Glomerular visceral epithelial cell (primary cell): ENCODE measurements at regions not wholly inside any gene's neighbourhood (a gene's known extent, or its start where the extent isn't known, plus 50 kb on each side); places are given as distances from the start of the nearest gene placed in this dataset.
"Not testable (repeated sequence)": the region's sequence is repeated elsewhere in the genome, so short reads cannot be mapped to it uniquely, and the experiment has no call there.

Experiments used
- DNase-seq: peaks from one replicate; pipeline ENCODE4 v3.0.0-alpha.2; 2016; ENCODE audit errors: extremely low spot score

DNA sequence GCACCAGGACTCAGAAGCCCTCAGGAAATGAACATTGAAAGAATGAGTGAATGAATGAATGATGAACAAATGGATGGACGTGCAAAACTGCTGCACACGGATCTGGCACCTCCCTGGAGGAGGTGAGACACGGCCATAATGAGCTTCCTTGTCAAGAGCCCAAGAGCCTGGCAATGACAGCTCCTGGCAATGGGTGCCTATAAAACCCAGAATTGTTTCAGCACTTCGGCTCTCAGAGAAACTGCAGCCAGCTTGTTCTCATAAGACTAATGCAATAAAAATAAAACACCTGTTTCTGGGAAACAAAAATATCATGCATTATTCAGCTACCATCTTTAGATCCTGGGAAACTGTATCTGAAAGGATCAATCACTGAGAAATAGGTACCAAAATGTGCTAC lies 200.5 kb upstream of the SFSWAP start:
- DNase-seq, result no peak

DNA sequence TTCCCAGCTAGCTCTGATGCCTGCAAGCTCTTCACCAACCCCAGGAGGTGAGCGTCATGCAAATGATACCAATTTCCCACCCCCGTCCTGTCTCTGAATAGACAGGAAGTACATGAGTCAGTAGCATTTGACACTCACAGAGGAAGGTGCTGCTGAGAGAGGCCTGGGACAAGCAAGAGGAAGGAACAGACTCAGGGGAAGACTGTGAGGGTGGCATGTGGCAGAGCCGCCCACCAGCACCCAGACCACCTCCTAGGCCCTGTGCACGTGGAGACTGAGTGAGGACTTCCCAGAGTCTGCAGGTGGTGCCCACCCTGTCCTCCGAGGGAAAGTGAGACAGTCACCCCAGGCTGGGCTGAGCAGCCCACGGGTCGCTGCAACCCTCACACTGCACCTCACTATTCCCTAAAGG lies 199.5 kb upstream of the SFSWAP start:
- peak; percentile 4 for DNase-seq

DNA sequence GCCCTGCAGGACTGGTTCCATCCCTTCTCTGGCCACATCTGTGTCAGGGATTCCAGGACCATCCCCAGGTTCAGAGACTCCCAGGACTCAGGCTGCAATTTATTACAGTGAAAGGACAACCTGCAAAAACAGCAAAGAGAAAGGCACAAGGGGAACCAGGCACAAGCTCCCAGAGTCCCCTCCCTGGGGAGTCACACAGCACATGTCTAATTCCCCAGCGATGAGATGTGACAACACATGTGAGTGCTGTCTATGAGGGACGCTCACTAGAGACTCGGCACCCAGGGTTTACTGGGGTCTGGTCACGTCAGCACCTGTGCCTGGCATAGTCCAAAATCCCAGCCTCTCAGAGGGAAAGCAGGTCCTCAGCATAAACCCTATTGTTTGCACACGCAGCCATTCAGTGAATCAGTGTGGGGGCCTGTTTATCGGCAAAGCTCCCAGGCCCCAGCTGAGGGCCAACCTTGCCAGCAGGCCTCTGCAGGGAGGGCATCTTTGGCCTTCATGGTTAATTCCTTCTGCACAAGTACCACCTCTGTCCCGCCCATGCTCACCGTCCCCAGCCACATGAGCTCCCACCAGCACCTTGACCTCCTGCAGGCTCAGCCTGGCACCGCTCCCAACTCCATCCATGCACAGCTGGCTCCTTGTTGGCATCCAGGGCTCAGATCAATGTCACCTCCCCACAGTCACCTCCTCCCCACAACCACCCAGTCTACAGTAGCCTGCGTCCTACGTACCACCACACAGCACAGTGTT lies 198.9 kb upstream of the SFSWAP start:
- DNase-seq, result no peak

DNA sequence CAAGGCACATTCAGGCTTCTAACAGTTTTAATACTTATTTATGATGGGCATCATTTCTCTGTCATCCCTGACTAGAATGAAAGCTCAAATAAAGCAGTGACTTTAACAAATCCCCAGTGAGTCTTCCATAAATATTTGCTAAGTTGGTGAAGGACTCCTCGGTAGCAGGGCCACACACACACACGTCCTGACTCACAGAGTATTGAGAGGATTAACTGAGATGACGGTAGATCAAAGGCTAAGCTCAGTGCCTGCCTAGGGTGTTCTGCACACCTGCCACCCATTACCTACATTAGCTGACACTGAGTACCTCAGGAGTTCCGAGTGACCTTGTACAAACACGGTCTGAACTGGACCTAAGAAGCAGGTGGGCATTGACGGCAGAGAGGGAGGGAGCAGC lies 197.3 kb upstream of the SFSWAP start:
- DNase-seq, result no peak

DNA sequence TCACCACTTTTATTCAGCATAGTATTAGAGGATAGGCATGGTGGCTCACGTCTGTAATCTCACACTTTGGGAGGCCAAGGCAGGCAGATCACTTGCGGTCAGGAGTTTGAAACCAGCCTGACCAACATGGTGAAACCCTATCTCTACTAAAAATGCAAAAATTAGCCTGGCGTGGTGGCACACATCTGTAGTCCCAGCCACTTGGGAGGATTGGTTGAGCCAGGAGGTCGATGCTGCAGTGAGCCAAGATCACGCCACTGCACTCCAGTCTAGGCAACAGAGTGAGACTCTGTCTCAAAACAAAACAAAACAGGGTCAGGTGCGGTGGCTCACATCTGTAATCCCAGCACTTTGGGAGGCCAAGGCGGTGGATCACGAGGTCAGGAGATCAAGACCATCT lies 190.3 kb upstream of the SFSWAP start:
- not testable (repeated sequence) for DNase-seq

DNA sequence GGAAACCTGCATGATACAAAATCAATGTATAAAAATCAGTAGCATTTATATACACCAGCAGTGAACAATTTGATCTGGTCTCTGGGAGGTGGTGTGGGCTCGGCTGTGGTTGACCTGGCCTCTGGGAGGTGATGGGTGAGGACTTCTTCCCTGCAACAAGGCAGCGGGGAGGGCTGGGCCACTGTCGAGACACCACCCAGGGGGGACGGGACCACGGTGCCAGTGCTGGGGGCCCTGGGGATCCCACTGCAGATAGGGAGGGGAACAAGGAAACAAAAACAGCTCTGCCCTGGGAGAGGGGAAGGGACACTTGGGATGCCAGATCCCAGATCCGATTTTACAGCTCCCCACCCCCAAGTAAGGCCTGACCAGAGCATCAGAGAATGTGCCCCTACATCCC lies 189.6 kb upstream of the SFSWAP start:
- DNase-seq, result no peak

DNA sequence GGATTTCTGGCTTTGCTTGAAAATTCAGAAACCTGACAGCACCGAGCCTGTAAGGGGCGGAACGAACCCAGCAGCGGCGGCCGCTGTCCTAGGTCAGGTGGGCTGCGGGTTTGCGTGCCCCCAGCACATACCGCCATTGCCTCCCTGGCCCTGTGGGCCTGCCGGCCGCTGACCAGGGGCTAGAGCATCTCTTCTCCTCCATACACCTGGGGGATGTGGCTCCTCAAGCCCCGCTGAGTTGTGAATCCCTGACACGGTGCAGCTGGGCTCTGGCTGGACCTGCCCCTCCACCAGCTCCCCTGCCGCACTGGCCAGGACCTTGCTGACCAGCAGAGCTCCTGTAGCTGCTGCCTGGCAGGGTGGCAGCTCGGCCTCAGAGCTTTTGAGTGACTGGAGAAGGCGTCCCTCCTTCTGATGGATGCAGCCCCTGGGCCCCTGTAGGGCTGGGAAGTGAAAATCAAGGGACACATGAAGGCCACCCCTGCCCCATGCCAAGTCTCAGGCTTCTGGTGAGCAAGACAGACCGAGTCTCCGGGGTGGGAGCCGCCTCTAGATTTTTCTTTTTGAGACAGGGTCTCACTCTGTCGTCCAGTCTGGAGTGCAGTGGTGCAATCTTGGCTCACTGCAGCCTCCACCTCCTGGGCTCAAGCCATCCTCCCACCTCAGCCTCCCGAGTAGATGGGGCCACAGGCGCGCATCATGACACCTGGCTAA lies 184.9 kb upstream of the SFSWAP start:
- DNase-seq, result no peak

DNA sequence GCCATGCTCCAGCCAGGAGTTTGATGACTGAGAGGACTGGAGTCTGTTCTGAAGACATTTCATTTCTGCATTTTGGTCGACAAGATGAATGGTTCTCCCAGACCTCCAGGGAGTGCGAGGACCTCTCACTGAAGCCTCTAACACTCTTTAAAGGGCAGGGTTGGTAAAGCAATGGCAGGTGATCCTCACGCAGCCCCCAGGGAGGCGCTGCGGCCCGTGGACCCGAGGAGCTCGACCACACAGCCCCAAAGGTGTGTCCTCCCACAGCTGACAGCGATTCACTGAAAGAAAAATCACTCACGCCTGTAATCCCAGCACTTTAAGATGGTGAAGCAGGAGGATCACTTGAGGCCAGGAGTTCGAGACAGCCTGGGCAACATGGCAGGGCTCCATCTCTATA lies 183.8 kb upstream of the SFSWAP start:
- DNase-seq, result no peak

DNA sequence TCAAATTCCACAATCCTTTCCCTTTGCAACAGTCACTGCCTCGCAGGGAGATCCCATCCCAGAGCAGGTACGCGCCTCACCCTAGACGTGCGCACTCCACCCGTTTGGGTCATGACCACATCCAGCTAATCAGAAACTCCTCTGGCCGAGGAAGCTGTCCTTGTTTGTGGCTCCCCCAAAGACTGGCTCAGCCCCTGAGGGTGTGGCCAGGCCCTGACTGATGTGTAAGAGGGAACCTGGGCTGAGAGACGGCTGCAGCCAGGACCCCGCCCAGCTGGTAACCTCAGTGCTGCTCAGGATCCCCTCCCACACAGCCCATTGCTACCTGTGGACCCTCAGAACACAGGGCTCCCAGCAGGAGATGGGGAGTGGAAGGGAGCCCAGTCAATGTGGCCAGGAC lies 183.2 kb upstream of the SFSWAP start:
- DNase-seq, result no peak

DNA sequence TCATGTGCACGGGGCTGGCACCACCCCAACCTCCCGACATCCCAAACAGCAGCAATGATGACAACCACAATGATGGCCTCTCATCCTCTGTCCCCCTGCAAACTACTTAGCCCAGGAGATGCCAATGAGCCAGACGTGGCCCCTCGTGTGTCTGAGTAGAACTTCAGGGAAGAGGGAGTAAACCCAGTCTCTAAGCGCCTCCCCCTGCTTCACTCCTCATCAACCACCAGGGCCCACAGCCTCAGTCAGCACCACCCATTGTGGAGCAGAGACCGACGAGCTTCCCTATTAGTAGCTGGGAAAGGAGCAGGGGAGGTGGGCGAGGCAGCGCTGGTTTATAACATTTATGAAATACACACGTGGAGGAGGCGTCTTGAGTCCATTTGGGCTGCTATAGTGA lies 182.7 kb upstream of the SFSWAP start:
- DNase-seq, result no peak

DNA sequence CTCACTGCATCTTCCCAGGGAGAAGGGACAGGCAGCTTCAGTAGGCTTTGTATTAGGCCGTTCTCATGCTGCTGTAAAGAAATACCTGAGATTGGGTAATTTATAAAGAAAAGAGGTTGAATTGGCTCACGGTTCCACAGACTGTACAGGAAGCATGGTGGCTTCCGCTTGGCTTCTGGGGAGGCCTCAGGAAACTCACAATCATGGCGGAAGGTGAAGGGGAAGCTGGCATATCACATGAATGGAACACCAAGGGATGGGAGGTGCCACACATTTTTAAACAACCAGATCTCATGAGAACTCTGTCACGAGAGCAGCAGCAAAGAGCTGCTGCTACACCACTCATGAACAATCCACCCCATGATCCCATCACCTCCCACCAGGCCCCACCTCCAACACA lies 182.2 kb upstream of the SFSWAP start:
- DNase-seq, result no peak

DNA sequence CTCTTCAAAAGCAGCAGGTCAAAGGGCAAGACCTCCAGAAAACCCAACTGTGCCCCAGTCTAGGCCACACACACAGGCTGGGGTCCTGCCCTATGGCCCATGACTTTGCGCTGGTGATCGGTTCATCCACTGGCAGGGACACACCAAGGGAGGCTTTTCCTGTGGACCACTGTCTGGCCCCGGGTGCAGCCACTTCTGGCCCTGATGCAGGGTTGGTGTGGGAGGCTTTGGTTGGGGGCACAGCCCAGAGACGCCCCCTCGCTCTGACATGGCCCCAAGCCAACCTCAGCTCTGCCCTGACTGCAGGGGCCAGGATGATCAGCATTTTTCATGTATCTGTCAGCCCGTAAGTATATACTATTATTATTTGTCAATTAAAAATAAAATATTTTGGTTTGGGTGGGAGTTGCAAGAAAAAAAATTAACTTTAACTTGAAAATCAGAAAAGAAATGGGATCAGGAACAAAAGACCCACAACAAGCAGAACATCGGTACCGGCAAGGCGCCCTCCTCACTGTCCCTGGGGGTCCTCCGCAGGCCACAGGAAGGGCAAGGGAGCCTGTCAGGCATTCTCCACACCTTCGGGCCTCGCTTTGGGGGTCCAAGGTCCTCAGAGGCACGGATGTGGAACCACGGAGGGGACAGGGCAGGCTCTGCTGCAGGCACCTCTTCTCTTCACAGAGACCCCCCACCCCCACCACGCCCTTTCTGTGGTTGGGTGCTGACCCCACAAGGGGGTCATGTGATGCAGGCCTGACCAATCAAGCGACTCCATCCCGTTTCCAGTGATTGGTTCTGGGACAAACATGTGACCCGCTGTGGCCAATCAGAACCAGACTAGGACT lies 181.5 kb upstream of the SFSWAP start:
- DNase-seq, result no peak

DNA sequence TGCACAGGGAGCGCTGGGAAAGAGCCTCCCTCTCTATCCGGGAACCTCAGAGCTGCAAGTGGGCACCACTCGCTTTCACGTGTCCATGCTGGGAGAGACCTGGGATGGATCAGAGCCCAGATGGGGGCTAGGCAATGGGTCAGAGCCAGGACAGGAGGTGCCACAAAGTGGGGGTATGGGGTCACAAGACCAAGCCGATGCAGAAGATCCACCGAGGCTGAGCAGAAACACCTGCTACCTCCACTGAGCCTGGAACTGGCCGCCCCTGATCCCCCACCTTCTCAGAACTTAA lies 180.9 kb upstream of the SFSWAP start:
- no peak for DNase-seq

DNA sequence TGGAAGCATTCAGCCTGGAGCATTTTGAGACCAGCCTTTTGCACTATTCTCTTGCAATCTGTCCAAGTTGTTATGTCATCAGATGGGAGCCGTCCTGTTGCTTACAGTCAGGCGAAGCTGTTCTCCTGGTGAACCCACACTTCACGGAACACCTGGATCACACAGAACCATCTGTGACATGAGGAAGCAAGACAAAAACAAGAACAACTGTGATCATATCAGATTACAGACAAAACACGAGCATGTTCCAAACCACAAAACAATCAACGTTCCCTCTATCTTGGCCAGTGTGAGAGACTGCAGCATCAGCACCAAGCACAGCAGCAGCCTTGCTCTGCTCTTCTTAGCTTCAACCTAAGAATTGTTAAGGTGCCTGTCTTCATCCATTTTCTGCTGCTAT lies 180.5 kb upstream of the SFSWAP start:
- no peak for DNase-seq

DNA sequence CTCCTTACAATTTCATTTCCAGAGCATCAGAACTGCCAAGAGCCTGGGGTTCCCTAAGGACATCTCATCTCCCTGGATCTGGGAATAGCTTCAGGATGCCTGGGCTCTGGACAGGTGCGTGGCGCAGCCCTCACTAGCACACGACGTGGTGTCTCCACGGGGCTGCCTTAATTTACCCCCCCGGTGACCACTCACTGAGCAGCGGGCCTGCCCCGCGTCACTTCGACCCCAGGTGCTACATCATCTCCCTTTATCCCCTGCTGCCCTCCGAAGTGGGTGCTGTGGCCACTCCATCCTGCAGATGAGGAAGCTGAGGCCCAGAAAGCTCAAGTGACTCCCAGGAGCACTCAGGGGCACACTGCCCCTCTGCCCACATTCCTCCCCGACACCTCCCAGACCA lies 177.8 kb upstream of the SFSWAP start:
- no peak for DNase-seq

DNA sequence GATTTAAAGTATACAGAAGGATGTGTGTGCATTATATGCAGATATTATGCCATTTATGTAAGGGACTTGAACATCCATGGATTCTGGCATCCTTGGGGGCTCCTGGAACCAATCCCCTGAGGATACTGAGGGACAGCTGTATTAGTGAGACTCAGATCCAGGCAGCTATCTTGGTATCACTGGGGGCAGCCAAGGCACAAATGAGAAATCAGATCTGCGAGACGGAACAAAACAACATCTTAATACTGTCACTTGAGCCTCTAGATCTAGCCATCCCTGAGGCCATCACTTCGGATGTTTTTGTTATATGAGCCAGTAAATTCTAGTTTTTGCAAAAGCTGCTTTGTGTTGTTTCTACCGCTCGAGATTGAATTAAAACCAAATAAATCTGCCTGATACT lies 175.1 kb upstream of the SFSWAP start:
- DNase-seq, result no peak

DNA sequence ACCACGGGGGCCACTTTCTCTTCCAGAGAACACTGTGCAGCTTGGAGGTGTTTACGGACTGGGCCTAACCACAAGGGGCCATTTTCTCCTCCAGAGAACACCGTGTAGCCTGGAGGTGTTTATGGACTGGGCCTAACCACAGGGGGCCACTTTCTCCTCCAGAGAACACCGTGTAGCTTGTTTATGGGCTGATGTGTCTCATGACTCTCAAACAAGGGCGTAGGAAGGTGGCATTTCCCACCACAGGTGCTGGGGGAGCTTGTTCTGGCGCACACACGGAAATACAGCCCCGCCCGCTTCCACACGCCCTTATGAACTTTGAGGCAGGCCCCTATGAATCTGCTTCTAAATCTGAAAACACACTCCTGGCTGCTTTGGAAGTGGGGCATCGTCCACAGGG lies 174.6 kb upstream of the SFSWAP start:
- DNase-seq, result no peak

DNA sequence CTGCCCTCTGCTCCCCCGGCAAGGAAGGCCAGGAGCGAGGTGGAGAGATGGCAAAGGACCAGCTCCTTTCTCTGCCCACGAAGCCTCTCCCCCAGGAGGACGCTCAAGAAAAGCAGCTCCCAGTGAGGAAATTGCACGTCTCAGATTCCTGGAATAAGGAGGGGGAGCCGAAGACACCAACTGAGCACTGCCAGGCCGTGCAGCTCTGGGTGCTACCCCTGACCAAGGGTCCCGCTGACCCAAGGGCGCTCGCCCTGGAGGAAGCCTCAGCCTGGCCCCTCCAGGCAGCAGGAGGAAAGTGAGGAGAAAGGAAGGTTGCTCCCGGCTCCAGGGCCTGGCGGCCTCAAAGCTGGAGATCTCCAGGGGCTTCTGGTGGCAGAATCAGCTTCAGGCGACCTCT lies 174.1 kb upstream of the SFSWAP start:
- DNase-seq, result no peak

DNA sequence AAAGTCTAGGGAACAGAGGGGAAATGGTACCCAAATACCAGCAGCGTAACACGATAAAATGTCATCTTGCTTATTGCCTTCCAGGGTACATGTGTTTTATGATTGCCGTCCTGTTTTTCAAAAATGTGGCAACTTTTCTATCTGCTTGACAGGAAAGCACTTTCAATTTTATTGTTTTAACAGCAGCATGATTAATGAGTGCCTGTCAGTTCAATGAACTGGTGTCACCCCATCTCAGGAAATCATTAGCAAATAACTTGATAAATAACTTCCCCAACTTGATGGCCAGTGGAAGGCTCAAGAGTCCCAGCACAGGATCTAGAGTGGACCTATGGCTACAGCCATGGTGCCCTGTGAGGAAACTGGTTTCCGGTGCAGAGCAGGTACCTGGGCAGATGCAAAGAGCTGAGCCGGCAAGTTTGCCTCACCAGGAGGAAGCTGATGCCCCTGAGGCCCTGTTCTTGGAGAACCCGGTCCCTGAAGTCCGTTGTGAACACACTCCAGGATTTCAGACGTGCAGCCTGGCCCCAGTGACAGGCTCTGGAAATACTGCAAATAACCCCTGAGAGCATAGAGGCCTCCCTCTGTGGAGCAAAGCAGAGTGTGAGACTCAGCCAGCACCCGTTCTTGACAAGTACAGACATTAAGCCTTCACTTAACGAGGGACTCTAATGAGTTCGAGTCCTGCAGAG lies 173.5 kb upstream of the SFSWAP start:
- no peak for DNase-seq

DNA sequence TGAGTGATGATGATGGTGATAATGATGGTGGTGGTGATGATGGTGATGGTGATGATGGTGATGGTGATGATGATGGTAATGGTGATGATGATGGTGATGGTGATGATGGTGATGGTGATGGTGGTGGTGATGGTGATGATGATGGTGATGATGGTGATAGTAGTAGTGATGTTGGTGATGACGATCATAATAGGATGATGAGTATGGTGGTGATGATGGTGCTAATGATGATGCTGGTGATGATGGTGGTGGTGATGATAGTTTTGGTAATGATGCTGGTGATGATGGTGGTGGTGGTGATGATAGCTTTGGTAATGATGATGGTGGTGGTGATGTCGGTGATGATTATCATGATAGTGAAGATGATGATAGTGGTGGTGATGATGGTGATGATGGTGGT lies 171.5 kb upstream of the SFSWAP start:
- no peak for DNase-seq

DNA sequence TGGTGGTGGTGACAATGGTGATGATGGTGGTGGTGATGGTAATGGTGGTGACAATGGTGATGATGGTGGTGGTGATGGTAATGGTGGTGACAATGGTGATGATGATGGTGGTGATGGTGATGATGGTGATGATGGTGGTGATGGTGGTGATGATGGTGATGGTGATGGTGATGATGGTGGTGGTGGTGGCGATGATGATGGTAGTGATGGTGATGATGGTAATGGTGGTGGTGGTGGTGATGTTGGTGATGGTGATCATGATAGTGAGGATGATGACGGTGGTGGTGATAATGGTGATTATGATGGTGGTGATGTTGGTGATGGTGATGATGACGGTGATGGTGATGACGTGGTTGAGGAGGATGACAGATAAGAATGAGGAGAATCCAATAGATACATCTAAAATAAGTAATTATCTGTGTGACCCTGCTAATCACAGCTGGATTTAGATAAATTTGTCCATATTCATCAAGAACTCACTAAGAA lies 170.7 kb upstream of the SFSWAP start:
- DNase-seq, result no peak

DNA sequence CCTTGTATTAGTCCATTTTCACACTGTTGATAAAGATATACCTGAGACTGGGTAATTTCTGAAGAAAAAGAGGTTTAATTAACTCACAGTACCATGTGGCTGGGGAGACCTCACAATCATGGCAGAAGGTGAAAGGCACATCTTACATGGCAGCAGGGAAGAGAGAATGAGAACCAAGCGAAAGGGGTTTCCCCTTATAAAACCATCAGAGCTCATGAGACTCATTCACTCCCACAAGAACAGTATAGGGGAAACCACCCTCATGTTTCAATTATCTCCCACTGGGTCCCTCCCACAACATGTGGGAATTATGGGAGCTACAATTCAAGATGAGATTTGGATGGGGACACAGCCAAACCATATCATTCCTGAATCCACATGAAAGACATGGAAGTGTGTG lies 169.4 kb upstream of the SFSWAP start:
- not testable (repeated sequence) for DNase-seq
